ENCODE measurements at regions not wholly inside any gene's neighbourhood (a gene's known extent, or its start where the extent isn't known, plus 50 kb on each side); places are given as distances from the start of the nearest gene placed in this dataset.

DNA sequence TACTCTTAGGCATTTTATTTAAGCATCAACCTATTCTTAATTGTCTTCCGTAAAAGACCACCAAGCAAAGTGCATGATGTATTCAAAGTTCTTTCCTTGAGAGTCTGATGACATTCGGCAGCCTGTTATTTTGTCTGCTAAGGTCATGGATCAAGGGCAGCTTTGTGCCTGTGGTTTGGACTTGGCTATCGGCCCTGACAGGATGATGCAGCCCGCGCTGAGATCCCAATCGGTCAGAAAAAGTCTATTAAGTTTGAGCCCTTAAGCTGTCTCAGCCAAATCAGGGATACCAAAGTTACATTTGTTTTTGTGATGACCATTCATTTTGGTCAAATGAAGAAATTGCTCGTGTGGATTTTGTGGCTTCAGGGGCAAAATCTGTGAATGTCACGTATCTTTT lies 718.9 kb upstream of the FANCL start:
- TF ChIP-seq, protein P1, sequence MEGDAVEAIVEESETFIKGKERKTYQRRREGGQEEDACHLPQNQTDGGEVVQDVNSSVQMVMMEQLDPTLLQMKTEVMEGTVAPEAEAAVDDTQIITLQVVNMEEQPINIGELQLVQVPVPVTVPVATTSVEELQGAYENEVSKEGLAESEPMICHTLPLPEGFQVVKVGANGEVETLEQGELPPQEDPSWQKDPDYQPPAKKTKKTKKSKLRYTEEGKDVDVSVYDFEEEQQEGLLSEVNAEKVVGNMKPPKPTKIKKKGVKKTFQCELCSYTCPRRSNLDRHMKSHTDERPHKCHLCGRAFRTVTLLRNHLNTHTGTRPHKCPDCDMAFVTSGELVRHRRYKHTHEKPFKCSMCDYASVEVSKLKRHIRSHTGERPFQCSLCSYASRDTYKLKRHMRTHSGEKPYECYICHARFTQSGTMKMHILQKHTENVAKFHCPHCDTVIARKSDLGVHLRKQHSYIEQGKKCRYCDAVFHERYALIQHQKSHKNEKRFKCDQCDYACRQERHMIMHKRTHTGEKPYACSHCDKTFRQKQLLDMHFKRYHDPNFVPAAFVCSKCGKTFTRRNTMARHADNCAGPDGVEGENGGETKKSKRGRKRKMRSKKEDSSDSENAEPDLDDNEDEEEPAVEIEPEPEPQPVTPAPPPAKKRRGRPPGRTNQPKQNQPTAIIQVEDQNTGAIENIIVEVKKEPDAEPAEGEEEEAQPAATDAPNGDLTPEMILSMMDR (IDR thresholded peaks at IDR 0.05; ENCODE audit: insufficient read depth, low read length, poor library complexity, severe bottlenecking), result no peak
- no peak for TF ChIP-seq EZH2phosphoT487 (conservative IDR thresholded peaks at IDR 0.05; ENCODE audit: low read length)
